Testis (tissue), 2 donors: ENCODE measurements at regions not wholly inside any gene's neighbourhood (a gene's known extent, or its start where the extent isn't known, plus 50 kb on each side); places are given as distances from the start of the nearest gene placed in this dataset.

Experiments
- DNase-seq: peaks from one replicate; pipeline ENCODE4 v3.0.0-alpha.2; 2019
- H3K27ac ChIP-seq, 2 donors: fragments of 200-600 bp; sonication (generic); one replicate each; pipeline ENCODE4 v1.5.1; 2019
- H3K27me3 ChIP-seq: fragments of 200-600 bp; sonication (generic); one replicate; pipeline ENCODE4 v1.5.1; 2019
- H3K36me3 ChIP-seq: fragments of 200-600 bp; sonication (generic); one replicate; pipeline ENCODE4 v1.5.1; 2017; ENCODE audit warnings: low read depth; ENCODE audit errors: missing control alignments
- H3K4me1 ChIP-seq: fragments of 200-600 bp; sonication (generic); one replicate; pipeline ENCODE4 v1.5.1; 2019
- H3K4me3 ChIP-seq, 2 donors: fragments of 200-600 bp; sonication (generic); one replicate each; pipeline ENCODE4 v1.5.1; 2017 to 2019
- H3K9me3 ChIP-seq: fragments of 200-600 bp; sonication (generic); one replicate; pipeline ENCODE4 v1.5.1; 2017
- CTCF ChIP-seq, 3 experiments: fragments of 450-650 bp in 2 of 3; fragments of 200-600 bp in 1 of 3; sonication (generic) in 1 of 3; IDR thresholded peaks; one replicate each; pipeline ENCODE4 v1.5.1; 2016 to 2019; ENCODE audit warnings: antibody characterized with exemption in 3 of 3, mild to moderate bottlenecking in 2 of 3, moderate library complexity in 1 of 3
- POLR2A ChIP-seq: fragments of 450-650 bp; IDR thresholded peaks from one replicate; pipeline ENCODE4 v1.6.1; 2017; ENCODE audit warnings: antibody characterized with exemption, mild to moderate bottlenecking, moderate library complexity
- WGBS, 2 donors: methylation state at CpG; one replicate each; pipeline ENCODE4 v1.1.5; 2018; 5-methylcytosine and 5-hydroxymethylcytosine counted together
- intact Hi-C: fragments of 100-400 bp; cut with DNase I; formaldehyde crosslinking; loops from one replicate; pipeline ENCODE4 v1.15.1; 2023; ENCODE audit warnings: low total_unique reads

DNA sequence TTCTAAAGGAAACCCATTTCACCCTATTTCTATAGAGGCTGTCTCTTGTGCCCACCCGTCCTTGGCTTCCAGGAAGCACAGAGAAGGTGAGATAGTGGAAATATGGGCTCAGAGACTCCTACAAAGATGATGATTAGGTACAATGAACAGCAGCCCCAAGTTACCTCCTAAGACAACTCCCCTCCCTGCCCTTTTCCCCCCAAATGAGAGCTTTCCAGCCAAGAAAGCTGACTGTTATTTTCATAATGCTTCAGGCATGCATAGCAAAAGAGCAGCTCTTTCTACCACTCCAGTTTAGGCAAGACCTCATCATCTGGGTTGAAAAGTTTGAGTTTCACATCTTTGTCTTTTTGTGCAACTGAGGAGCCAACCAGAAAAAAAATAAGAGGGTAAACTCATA, 248.8 kb upstream of the ADAMTS9 start:
- no peaks in the 10 kb centered on the region for H3K27me3 ChIP-seq
- no peak overlapping the region for H3K27ac ChIP-seq
- H3K4me1 ChIP-seq: no peaks in the 10 kb centered on the region
- TF ChIP-seq POLR2A: no peak
- TF ChIP-seq CTCF (IDR thresholded peaks at IDR 0.05): no peak
- H3K4me3 ChIP-seq: no peak overlapping the region
- DNase-seq: no peak
- H3K9me3 ChIP-seq: no peaks in the 10 kb centered on the region
- 48 to 50% methylated on average over 1 of the region's 1 CpG for WGBS, 2 donors
- no peaks in the 10 kb centered on the region for H3K36me3 ChIP-seq
- intact Hi-C loops: no loop called here

- TF ChIP-seq CTCF (IDR thresholded peaks at IDR 0.05) (no peak), POLR2A (no peak)
- Histone ChIP-seq H3K4me3 (no peak overlapping the region), H3K27me3 (no peaks in the 10 kb centered on the region), H3K27ac (no peak overlapping the region), H3K9me3 (no peaks in the 10 kb centered on the region), H3K4me1 (no peaks in the 10 kb centered on the region), H3K36me3 (no peaks in the 10 kb centered on the region)
- DNase-seq: no peak
- 21 to 32% methylated on average over 2 of the region's 2 CpGs for WGBS, 2 donors
- intact Hi-C loops: no loop called here
Measured at GRCh38 chr3:64935971-64936370, 248.2 kb upstream of the ADAMTS9 start.

- H3K36me3 ChIP-seq: no peaks in the 10 kb centered on the region
- H3K4me3 ChIP-seq: no peak overlapping the region
- WGBS, 2 donors: 77% methylated on average over 7 to 8 of the region's 8 CpGs
- intact Hi-C loops: no loop called here
- no peaks in the 10 kb centered on the region for H3K27me3 ChIP-seq
- no peaks in the 10 kb centered on the region for H3K4me1 ChIP-seq
- DNase-seq: no peak
- no peaks in the 10 kb centered on the region for H3K9me3 ChIP-seq
- no peak for TF ChIP-seq POLR2A
- no peak for TF ChIP-seq CTCF (IDR thresholded peaks at IDR 0.05)
- H3K27ac ChIP-seq: no peak overlapping the region
Measured at GRCh38 chr3:64932666-64933342, 245.0 kb upstream of the ADAMTS9 start.

DNA sequence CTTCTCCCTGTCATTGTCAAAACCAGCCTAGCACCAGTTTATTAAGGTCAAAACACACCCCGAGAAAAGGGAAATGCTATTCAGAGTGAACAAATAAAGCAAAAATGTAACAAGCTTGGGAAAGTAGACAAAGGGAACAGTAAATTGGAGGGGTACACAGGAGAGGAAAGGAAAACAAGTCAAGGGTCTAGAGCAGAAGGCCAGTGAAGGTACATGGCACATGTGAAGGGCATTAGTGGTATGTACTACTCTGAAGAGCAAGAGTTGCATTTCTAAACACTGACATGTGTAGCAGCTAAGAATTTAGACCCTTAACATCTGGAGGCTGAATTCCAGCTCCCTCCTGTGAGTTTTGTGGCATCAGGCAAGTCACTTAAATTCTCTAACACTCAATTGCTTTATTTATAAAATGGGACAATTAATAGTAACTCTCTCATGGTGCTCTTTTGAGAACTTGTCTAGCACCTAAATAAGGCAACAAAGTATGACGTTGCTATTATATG, 244.3 kb upstream of the ADAMTS9 start:
- H3K9me3 ChIP-seq: no peaks in the 10 kb centered on the region
- H3K27ac ChIP-seq: no peak overlapping the region
- no peaks in the 10 kb centered on the region for H3K27me3 ChIP-seq
- no peaks in the 10 kb centered on the region for H3K4me1 ChIP-seq
- no peak overlapping the region for H3K4me3 ChIP-seq
- no peaks in the 10 kb centered on the region for H3K36me3 ChIP-seq
- TF ChIP-seq POLR2A: no peak
- TF ChIP-seq CTCF (IDR thresholded peaks at IDR 0.05): no peak
- WGBS, 2 donors: 72 to 76% methylated on average over 2 of the region's 2 CpGs
- intact Hi-C loops: no loop called here
- no peak for DNase-seq

- TF ChIP-seq POLR2A: no peak
- no peak for TF ChIP-seq CTCF (IDR thresholded peaks at IDR 0.05)
- WGBS, 2 donors: 97% methylated on average over 2 of the region's 2 CpGs
- no peaks in the 10 kb centered on the region for H3K36me3 ChIP-seq
- H3K4me3 ChIP-seq: no peak overlapping the region
- no peak overlapping the region for H3K27ac ChIP-seq
- H3K4me1 ChIP-seq: no peaks in the 10 kb centered on the region
- H3K9me3 ChIP-seq: no peaks in the 10 kb centered on the region
- DNase-seq: no peak
- H3K27me3 ChIP-seq: no peaks in the 10 kb centered on the region
- intact Hi-C loops: no loop called here
Measured at GRCh38 chr3:64930891-64931290, 243.1 kb upstream of the ADAMTS9 start.
